HG02571 (cell line): ENCODE measurements at regions not wholly inside any gene's neighbourhood (a gene's known extent, or its start where the extent isn't known, plus 50 kb on each side); places are given as distances from the start of the nearest gene placed in this dataset.
A peak's percentile ranks its signal among the peaks of the same experiment; 100 is the strongest.

ENCODE experiments used
- ATAC-seq: cut with Tn5 transposase; IDR thresholded peaks from one replicate; pipeline ENCODE4 v1.9.1; 2021; ENCODE audit warnings: mild to moderate bottlenecking, moderate library complexity; ENCODE audit not compliant: unreplicated experiment

DNA sequence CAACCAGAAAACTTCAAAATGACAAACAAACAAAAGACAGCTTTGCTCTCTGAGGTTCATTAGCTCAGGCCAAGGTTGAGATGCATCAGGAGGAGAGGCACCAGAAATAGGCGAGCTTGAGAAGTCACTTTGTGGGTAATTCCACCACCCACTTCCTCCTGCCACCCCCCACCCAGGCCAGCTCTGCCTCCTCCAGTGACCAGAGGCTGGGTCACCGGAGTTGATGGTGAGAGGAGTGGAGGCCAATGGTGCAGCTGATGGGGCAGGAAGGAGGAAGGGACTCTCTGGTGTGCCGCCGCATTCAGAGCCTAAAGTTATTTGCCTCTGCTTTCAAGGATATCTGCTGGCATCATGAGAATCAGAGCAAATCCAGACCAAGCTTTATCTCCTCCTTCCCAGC, 73.8 kb upstream of the ASTN2 start:
- no peak for ATAC-seq

DNA sequence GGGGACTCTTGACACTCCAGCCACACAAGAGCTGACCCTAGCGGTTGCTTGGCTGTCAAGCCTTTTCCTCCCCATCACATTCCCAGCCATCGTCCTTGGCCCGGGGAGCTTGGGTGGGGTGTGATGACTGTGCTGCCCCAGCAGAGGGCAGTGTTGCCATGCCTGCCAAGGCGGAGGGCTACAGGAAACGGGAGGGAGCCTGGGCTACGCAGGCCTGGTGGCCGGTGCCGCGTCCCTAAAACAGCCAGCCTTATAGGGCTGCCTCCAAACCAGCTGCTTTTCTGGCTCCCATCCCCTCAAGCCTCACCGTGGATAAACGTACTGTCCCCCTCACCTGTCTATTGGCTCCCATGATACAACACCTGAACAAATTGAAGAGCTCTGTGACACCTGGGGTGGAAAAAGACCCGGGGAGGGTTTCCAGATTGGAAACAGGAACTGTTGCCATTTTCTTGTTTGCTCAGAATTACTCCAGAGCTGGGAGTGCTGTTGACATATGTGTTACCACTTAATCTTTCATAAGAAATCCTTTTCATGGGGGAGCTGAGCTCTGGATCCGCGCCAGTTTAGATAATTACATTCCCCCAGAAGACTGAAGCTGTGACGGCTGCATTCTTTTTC, 72.8 kb upstream of the ASTN2 start:
- peak; percentile 98 for ATAC-seq

GRCh38 chr9:117486426-117486825, 71.6 kb upstream of the ASTN2 start:
- ATAC-seq: no peak

- ATAC-seq: no peak
Observed at GRCh38 chr9:117485176-117485575, 70.3 kb upstream of the ASTN2 start.

DNA sequence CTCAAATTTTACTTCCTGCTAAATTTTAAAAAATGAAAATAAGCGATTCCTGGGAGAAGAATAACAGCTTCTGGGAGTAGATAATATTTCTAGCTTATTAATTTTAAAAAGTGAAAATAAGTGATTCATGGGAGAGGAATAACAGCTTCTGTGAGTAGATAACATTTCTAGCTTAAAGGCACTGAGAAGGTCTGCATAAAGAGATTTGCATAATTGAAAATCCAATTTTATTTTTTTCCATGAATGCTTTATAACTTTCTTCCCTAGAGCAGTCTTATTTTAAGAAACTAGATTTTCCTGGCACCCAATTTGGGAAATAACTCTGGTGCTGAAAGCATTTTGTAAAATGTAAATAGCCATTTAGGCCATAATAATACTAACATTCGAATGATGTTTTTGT, 65.9 kb upstream of the ASTN2 start:
- ATAC-seq: no peak

DNA sequence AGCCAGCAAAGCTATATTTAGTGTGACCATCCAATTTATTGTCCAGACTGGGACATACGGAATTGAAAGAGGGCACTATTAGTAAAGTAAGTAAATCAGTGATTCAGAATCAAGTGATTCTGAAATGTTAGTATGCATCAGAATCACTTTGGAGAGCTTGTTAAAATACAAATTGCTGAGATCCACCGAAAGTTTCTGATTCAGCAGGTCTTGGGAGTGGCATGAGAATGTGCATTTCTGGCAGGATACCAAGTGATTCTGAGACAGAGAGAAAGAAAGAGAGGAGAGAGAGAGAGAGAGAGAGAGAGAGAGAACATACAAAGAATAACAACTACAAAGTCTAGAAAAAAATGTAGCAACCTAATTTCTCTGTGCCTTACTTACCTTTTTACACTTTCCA, 65.4 kb upstream of the ASTN2 start:
- no peak for ATAC-seq

GRCh38 chr9:117473293-117473692, 58.4 kb upstream of the ASTN2 start:
- ATAC-seq: no peak

- no peak for ATAC-seq
Observed at GRCh38 chr9:117470902-117471301, 56.0 kb upstream of the ASTN2 start.

DNA sequence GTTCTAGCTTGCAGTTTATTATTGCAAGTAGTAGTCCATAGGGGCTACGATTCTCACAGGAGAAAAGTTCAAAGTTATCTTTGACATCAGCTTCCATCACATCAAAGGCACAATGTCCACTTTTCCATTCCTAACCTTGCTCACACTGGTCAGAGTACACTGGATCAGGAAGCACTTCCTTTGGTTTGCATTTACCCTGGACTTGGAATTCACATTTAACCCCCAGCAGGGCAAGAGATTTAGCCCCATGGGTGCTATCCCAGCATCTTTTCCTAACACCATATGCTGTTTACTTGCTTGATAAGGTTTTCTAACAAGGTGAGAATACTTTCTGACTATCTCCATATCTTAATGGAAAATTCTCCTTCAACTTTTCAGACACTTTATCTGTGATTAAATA, 55.6 kb upstream of the ASTN2 start:
- ATAC-seq: no peak

DNA sequence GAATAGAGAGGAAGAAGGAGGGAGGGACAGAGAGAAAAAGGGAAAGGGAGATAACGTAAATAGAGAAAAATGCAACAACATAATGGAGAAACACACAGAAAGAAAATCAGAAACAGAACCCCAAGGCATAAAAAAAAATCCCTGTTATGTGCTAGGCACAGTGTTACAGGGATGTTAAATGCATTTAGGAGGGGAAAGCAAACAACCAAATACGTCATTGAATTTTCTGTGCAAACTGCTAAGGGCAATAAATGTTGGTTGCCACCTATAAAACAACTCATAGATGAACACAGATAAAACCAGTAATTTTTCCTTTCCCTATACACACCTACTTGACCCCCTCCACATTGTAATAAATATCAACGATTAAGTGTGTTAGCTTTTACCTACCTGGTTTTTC, 51.3 kb upstream of the ASTN2 start:
- ATAC-seq: no peak

- ATAC-seq: no peak
Observed at GRCh38 chr9:117465706-117466105, 50.8 kb upstream of the ASTN2 start.

GRCh38 chr9:117464941-117465616, 50.2 kb upstream of the ASTN2 start:
- ATAC-seq: no peak
